ENCODE measurements at regions not wholly inside any gene's neighbourhood (a gene's known extent, or its start where the extent isn't known, plus 50 kb on each side); places are given as distances from the start of the nearest gene placed in this dataset.

GRCh38 chr20:52497731-52498130 lies 306.2 kb upstream of the ZFP64 start:
- no peak for DNase-seq (ENCODE audit: low read depth)
- no peak overlapping the region for H3K4me3 ChIP-seq (ENCODE audit: low read depth, low read length)
- TF ChIP-seq CTCF (IDR thresholded peaks at IDR 0.05; ENCODE audit: control insufficient read depth, extremely low read depth, insufficient read depth): no peak

- H3K4me3 ChIP-seq (ENCODE audit: low read depth, low read length): no peak overlapping the region
- no peak for TF ChIP-seq CTCF (IDR thresholded peaks at IDR 0.05; ENCODE audit: control insufficient read depth, extremely low read depth, insufficient read depth)
- no peak for DNase-seq (ENCODE audit: low read depth)
Measured at GRCh38 chr20:52496191-52496590, 304.6 kb upstream of the ZFP64 start.

- no peak for DNase-seq (ENCODE audit: low read depth)
- no peak for TF ChIP-seq CTCF (IDR thresholded peaks at IDR 0.05; ENCODE audit: control insufficient read depth, extremely low read depth, insufficient read depth)
- H3K4me3 ChIP-seq (ENCODE audit: low read depth, low read length): no peak overlapping the region
Measured at GRCh38 chr20:52494244-52494643, 302.7 kb upstream of the ZFP64 start.

GRCh38 chr20:52493171-52493721 lies 301.7 kb upstream of the ZFP64 start:
- no peak for DNase-seq (ENCODE audit: low read depth)
- H3K4me3 ChIP-seq (ENCODE audit: low read depth, low read length): no peak overlapping the region
- no peak for TF ChIP-seq CTCF (IDR thresholded peaks at IDR 0.05; ENCODE audit: control insufficient read depth, extremely low read depth, insufficient read depth)

GRCh38 chr20:52490711-52491430 lies 299.3 kb upstream of the ZFP64 start:
- H3K4me3 ChIP-seq (ENCODE audit: low read depth, low read length): no peak overlapping the region
- DNase-seq (ENCODE audit: low read depth): no peak
- TF ChIP-seq CTCF (IDR thresholded peaks at IDR 0.05; ENCODE audit: control insufficient read depth, extremely low read depth, insufficient read depth): no peak

- no peak for TF ChIP-seq CTCF (IDR thresholded peaks at IDR 0.05; ENCODE audit: control insufficient read depth, extremely low read depth, insufficient read depth)
- DNase-seq (ENCODE audit: low read depth): no peak
Measured at GRCh38 chr20:52484438-52484837, 292.9 kb upstream of the ZFP64 start.

GRCh38 chr20:52483382-52483781 lies 291.8 kb upstream of the ZFP64 start:
- no peak for DNase-seq (ENCODE audit: low read depth)
- TF ChIP-seq CTCF (IDR thresholded peaks at IDR 0.05; ENCODE audit: control insufficient read depth, extremely low read depth, insufficient read depth): no peak
- H3K4me3 ChIP-seq (ENCODE audit: low read depth, low read length): no peak overlapping the region

More at GRCh38 chr20:52484438-52484837, 292.9 kb upstream of the ZFP64 start:
- no peak overlapping the region for H3K4me3 ChIP-seq (ENCODE audit: low read depth, low read length)

Measured in LNCaP clone FGC (cell line).